ENCODE measurements at regions not wholly inside any gene's neighbourhood (a gene's known extent, or its start where the extent isn't known, plus 50 kb on each side); places are given as distances from the start of the nearest gene placed in this dataset.

GRCh38 chr10:1829712-1830111, 92.4 kb upstream of the ADARB2 start:
- WGBS (ENCODE audit: extremely low coverage, insufficient read length, low lambda C conversion rate) = no CpG with 5 or more reads among the region's 5 CpGs
- H3K27me3 Mint-ChIP-seq (ENCODE audit: low read depth) = peaks cover 4% of the 10 kb centered on the region; the same call in 1 of the 2 replicates
- peaks cover 0 to 5% of the 10 kb centered on the region in 2 experiments; a peak in 1 of 5 replicates for H3K9me3 Mint-ChIP-seq
- Histone ChIP-seq H3K9me3 (ENCODE audit: control insufficient read depth, low read depth, low read length) (no peaks in the 10 kb centered on the region), H2BK20ac (ENCODE audit: low read depth, low read length, poor library complexity, severe bottlenecking) (no peak overlapping the region), H3K23me2 (ENCODE audit: insufficient read length, low read depth, low read length, poor library complexity, severe bottlenecking) (no peaks in the 10 kb centered on the region), H4K5ac (ENCODE audit: insufficient read length, low read depth, low read length) (no peak overlapping the region), H3K27ac (ENCODE audit: insufficient read length, low read depth, low read length) (no peak overlapping the region), H3K23ac (ENCODE audit: insufficient read length, low read depth, low read length) (no peak overlapping the region), H2AK5ac (ENCODE audit: insufficient read length, low read length) (no peak overlapping the region), H4K8ac (replicated peaks; ENCODE audit: insufficient read length, low read depth, low read length) (no peak overlapping the region), H2BK15ac (ENCODE audit: low read depth, low read length) (no peak overlapping the region), H3K18ac (ENCODE audit: insufficient read length, low read depth, low read length) (no peak overlapping the region), H4K20me1 (ENCODE audit: control insufficient read depth, insufficient read depth, insufficient read length) (no peaks in the 10 kb centered on the region), H3K79me1 (ENCODE audit: insufficient read depth, low read depth, low read length, poor library complexity, severe bottlenecking) (no peaks in the 10 kb centered on the region), H3K56ac (ENCODE audit: insufficient read length, low read depth, low read length) (no peak overlapping the region), H3K14ac (ENCODE audit: insufficient read depth, low read length) (no peak overlapping the region), H3K9ac (ENCODE audit: extremely low read depth, insufficient read length, low read length) (no peak overlapping the region), H4K91ac (ENCODE audit: insufficient read length, low read depth, low read length) (no peak overlapping the region), H3K4me1 (ENCODE audit: insufficient read depth, low read length) (no peaks in the 10 kb centered on the region), H2BK120ac (ENCODE audit: low read depth, low read length, poor library complexity, severe bottlenecking) (no peak overlapping the region), H2BK5ac (ENCODE audit: insufficient read length, low read length) (no peak overlapping the region), H3K4me2 (ENCODE audit: insufficient read depth, insufficient read length, low read length) (no peak overlapping the region), H3K27me3 (ENCODE audit: insufficient read depth, low read length) (no peaks in the 10 kb centered on the region), H3T11ph (ENCODE audit: low read length) (no peak overlapping the region), H3K79me2 (ENCODE audit: insufficient read depth, low read length) (no peaks in the 10 kb centered on the region), H3K4ac (ENCODE audit: low read depth, low read length) (no peak overlapping the region), H2AFZ (ENCODE audit: low read length) (no peak overlapping the region), H2BK12ac (ENCODE audit: insufficient read length, low read depth, low read length) (no peak overlapping the region)
- TF ChIP-seq CTCF (conservative IDR thresholded peaks at IDR 0.05) = no peak
- H3K27ac Mint-ChIP-seq = no peak overlapping the region
- no peak overlapping the region for H3K4me3 Mint-ChIP-seq
- H3K36me3 Mint-ChIP-seq (ENCODE audit: insufficient read depth in 1 of 3, low read depth in 3 of 3) = peaks cover 0 to 2% (median 0%) of the 10 kb centered on the region in 3 experiments; a peak in 1 of 7 replicates
- no peak for DNase-seq
- H3K4me1 Mint-ChIP-seq = no peaks in the 10 kb centered on the region
